Gastrocnemius medialis (tissue), 4 donors: ENCODE measurements at regions not wholly inside any gene's neighbourhood (a gene's known extent, or its start where the extent isn't known, plus 50 kb on each side); places are given as distances from the start of the nearest gene placed in this dataset.

Experiments
- ATAC-seq, 2 donors: fragments of 150-250 bp; one replicate each; pipeline ENCODE4 v1.9.1; 2016
- DNase-seq, 2 donors: peaks; one replicate each; pipeline ENCODE4 v3.0.0-alpha.2; 2019
- H3K27ac ChIP-seq, 4 donors: fragments of 200-600 bp; sonication (generic); 1 replicate in 1 of 4; 2 replicates in 3 of 4; pipeline ENCODE4 v1.5.1; 2016 to 2018; ENCODE audit warnings: mild to moderate bottlenecking in 2 of 4, moderate library complexity in 1 of 4
- H3K27me3 ChIP-seq, 3 donors: fragments of 200-600 bp; sonication (generic) in 2 of 3; 1 replicate in 1 of 3; 2 replicates in 2 of 3; pipeline versions ENCODE4 v1.5.1 to v1.6.0; 2016 to 2019; ENCODE audit warnings: mild to moderate bottlenecking in 1 of 3, moderate library complexity in 1 of 3
- H3K36me3 ChIP-seq, 2 donors: fragments of 200-600 bp; sonication (generic) in 1 of 2; one replicate each; pipeline ENCODE4 v1.5.1; 2017 to 2018
- H3K4me1 ChIP-seq, 2 donors: fragments of 200-600 bp; sonication (generic) in 1 of 2; one replicate each; pipeline ENCODE4 v1.5.1; 2016 to 2017; ENCODE audit warnings: mild to moderate bottlenecking in 2 of 2
- H3K4me3 ChIP-seq, 4 donors: fragments of 200-600 bp; sonication (generic) in 3 of 4; 1 replicate in 1 of 4; 2 replicates in 3 of 4; pipeline ENCODE4 v1.5.1; 2016 to 2019; ENCODE audit warnings: mild to moderate bottlenecking in 2 of 4
- H3K9me3 ChIP-seq, 3 donors: fragments of 200-600 bp; sonication (generic) in 2 of 3; 1 replicate in 1 of 3; 2 replicates in 2 of 3; pipeline ENCODE4 v1.5.1; 2016 to 2019
- POLR2A ChIP-seq, 2 donors: fragments of 450-650 bp; IDR thresholded peaks; one replicate each; pipeline ENCODE4 v1.6.1; 2017; ENCODE audit warnings: antibody characterized with exemption in 2 of 2, mild to moderate bottlenecking in 2 of 2, moderate library complexity in 2 of 2
- in situ Hi-C, 4 donors: fragments of 200-750 bp; cut with MboI; loops; one replicate each; pipeline versions ENCODE4 v1.15.0 to v1.8.0; 2017; ENCODE audit warnings: low sequenced_read_pairs in 4 of 4
- intact Hi-C: fragments of 100-400 bp; cut with DNase I; formaldehyde crosslinking; loops from one replicate; pipeline ENCODE4 v1.15.1; 2023; ENCODE audit warnings: low total_unique reads
- TF ChIP-seq, protein P1 (sequence below), 5 experiments: fragments of 450-650 bp in 3 of 5; fragments of 200-600 bp in 2 of 5; sonication (generic) in 2 of 5; IDR thresholded peaks in 4 of 5; conservative IDR thresholded peaks in 1 of 5; 1 replicate in 4 of 5; 2 replicates in 1 of 5; pipeline ENCODE4 v1.5.1; 2016 to 2019; ENCODE audit warnings: antibody characterized with exemption in 5 of 5, mild to moderate bottlenecking in 3 of 5, moderate library complexity in 3 of 5

DNA sequence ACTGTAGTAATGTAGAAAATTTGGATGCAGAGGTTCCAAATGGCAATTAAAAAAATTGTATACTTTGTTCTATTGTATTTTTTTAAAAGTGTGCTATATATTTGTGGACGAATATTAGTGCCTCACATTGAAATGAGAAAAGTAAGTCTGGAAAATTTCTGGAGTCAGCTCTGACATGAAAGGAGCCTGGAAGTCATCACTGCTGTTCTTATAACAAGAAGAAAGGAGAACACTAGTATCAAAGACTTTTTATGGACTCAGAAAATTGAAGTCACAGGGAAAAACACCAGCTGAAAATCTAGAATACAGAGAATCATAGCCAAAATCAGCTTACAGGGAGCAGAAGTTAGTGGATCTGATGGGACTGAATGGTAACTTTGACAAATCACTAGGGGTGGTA, 1450.7 kb upstream of the SPRY2 start:
- TF ChIP-seq POLR2A (IDR thresholded peaks at IDR 0.05), result no peak
- TF ChIP-seq, protein P1, sequence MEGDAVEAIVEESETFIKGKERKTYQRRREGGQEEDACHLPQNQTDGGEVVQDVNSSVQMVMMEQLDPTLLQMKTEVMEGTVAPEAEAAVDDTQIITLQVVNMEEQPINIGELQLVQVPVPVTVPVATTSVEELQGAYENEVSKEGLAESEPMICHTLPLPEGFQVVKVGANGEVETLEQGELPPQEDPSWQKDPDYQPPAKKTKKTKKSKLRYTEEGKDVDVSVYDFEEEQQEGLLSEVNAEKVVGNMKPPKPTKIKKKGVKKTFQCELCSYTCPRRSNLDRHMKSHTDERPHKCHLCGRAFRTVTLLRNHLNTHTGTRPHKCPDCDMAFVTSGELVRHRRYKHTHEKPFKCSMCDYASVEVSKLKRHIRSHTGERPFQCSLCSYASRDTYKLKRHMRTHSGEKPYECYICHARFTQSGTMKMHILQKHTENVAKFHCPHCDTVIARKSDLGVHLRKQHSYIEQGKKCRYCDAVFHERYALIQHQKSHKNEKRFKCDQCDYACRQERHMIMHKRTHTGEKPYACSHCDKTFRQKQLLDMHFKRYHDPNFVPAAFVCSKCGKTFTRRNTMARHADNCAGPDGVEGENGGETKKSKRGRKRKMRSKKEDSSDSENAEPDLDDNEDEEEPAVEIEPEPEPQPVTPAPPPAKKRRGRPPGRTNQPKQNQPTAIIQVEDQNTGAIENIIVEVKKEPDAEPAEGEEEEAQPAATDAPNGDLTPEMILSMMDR (IDR thresholded peaks at IDR 0.05 in 4 of 5, conservative IDR thresholded peaks at IDR 0.05 in 1 of 5), result no peak
- no peaks in the 10 kb centered on the region for H3K9me3 ChIP-seq
- DNase-seq (no peak), ATAC-seq (no peak)
- in situ Hi-C loops, result no loop called here
- no peaks in the 10 kb centered on the region for H3K27me3 ChIP-seq
- H3K4me3 ChIP-seq, result no peak overlapping the region
- no peaks in the 10 kb centered on the region for H3K36me3 ChIP-seq
- no peaks in the 10 kb centered on the region for H3K4me1 ChIP-seq
- intact Hi-C loops, result no loop called here
- no peak overlapping the region for H3K27ac ChIP-seq

DNA sequence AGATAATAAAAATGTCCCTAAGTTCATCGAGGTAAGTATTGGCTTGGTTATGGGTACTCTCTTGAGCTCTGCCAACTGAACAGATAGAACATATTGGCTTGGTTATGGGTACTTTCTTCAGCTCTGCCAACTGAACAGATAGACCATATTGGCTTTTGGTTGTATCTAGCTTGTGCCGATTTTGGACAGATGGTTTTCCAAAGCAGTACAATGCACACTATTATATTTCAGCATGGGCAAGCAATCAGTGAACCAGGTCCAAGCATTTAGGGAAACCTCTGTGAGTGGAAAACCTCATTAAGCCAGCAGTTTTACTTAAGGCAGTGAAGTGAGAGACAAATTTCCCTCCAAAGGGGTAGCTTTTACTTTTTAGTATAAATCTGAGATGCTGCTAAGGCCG, 1440.5 kb upstream of the SPRY2 start:
- TF ChIP-seq, protein P1 (IDR thresholded peaks at IDR 0.05 in 4 of 5, conservative IDR thresholded peaks at IDR 0.05 in 1 of 5), result no peak
- no peak for TF ChIP-seq POLR2A (IDR thresholded peaks at IDR 0.05)
- Histone ChIP-seq H3K4me1 (no peaks in the 10 kb centered on the region), H3K27me3 (no peaks in the 10 kb centered on the region), H3K36me3 (no peaks in the 10 kb centered on the region), H3K9me3 (no peaks in the 10 kb centered on the region), H3K27ac (no peak overlapping the region), H3K4me3 (no peak overlapping the region)
- ATAC-seq (no peak), DNase-seq (no peak)
- in situ Hi-C loops, result no loop called here
- intact Hi-C loops, result no loop called here

DNA sequence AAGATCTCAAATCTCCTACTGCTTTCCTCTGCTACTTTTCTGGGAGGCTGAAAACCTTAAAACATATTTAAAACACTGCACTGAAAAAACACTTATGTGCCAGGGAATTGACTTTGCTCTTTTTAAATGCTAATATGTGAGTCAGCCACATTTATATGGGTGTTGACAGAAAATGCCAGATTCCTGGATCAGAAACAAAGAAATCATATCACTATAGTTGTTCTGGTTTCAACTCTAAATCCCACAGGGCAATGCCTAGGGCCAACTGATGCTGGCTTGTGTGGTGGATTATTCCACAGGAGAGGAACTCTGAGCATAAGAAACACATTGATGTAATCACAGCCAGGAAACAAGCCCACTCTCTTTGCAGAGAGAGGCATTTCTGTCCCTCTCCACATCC, 1439.0 kb upstream of the SPRY2 start:
- no peak overlapping the region for H3K27ac ChIP-seq
- H3K36me3 ChIP-seq, result no peaks in the 10 kb centered on the region
- TF ChIP-seq, protein P1 (IDR thresholded peaks at IDR 0.05 in 4 of 5, conservative IDR thresholded peaks at IDR 0.05 in 1 of 5), result no peak
- TF ChIP-seq POLR2A (IDR thresholded peaks at IDR 0.05), result no peak
- no peaks in the 10 kb centered on the region for H3K27me3 ChIP-seq
- intact Hi-C loops (no loop called here), in situ Hi-C loops (no loop called here)
- H3K9me3 ChIP-seq, result no peaks in the 10 kb centered on the region
- DNase-seq (no peak), ATAC-seq (no peak)
- no peaks in the 10 kb centered on the region for H3K4me1 ChIP-seq
- no peak overlapping the region for H3K4me3 ChIP-seq

GRCh38 chr13:81778350-81778749, 1437.4 kb upstream of the SPRY2 start:
- intact Hi-C loops, result no loop called here
- no peak overlapping the region for H3K4me3 ChIP-seq
- in situ Hi-C loops, result no loop called here
- no peaks in the 10 kb centered on the region for H3K36me3 ChIP-seq
- no peak for ATAC-seq
- no peak overlapping the region for H3K27ac ChIP-seq
- no peaks in the 10 kb centered on the region for H3K27me3 ChIP-seq
- no peak for DNase-seq
- H3K4me1 ChIP-seq, result no peaks in the 10 kb centered on the region
- no peak for TF ChIP-seq POLR2A (IDR thresholded peaks at IDR 0.05)
- TF ChIP-seq, protein P1 (IDR thresholded peaks at IDR 0.05 in 4 of 5, conservative IDR thresholded peaks at IDR 0.05 in 1 of 5), result no peak
- no peaks in the 10 kb centered on the region for H3K9me3 ChIP-seq

- no peak for TF ChIP-seq POLR2A (IDR thresholded peaks at IDR 0.05)
- TF ChIP-seq, protein P1 (IDR thresholded peaks at IDR 0.05 in 4 of 5, conservative IDR thresholded peaks at IDR 0.05 in 1 of 5), result no peak
- ATAC-seq (no peak), DNase-seq (no peak)
- H3K4me3 ChIP-seq, result no peak overlapping the region
- no peaks in the 10 kb centered on the region for H3K9me3 ChIP-seq
- in situ Hi-C loops, result no loop called here
- H3K27me3 ChIP-seq, result no peaks in the 10 kb centered on the region
- H3K27ac ChIP-seq, result no peak overlapping the region
- no peaks in the 10 kb centered on the region for H3K36me3 ChIP-seq
- H3K4me1 ChIP-seq, result no peaks in the 10 kb centered on the region
- intact Hi-C loops, result no loop called here
Observed at GRCh38 chr13:81773263-81773662, 1432.3 kb upstream of the SPRY2 start.
